ENCODE measurements at regions not wholly inside any gene's neighbourhood (a gene's known extent, or its start where the extent isn't known, plus 50 kb on each side); places are given as distances from the start of the nearest gene placed in this dataset.

DNA sequence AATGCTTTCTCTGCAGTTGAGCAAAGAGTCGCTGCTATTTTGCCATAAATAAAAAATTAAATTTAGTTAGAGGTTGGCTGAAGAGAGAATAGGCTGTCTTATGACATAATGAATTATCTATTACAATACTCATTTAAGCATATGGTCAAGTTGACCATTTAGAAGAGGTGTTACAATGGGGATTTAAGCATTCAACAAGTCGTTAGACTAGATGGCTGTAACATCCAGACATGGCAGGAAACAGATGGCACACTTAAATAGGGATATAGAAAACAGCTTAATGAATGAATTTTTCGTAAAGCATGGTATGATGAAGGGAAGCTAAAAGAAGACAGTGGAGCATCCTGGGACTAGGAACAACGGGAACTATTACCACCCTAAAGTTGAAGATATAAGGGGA, 160.3 kb upstream of the PTPRD start:
- TF ChIP-seq, protein P1, sequence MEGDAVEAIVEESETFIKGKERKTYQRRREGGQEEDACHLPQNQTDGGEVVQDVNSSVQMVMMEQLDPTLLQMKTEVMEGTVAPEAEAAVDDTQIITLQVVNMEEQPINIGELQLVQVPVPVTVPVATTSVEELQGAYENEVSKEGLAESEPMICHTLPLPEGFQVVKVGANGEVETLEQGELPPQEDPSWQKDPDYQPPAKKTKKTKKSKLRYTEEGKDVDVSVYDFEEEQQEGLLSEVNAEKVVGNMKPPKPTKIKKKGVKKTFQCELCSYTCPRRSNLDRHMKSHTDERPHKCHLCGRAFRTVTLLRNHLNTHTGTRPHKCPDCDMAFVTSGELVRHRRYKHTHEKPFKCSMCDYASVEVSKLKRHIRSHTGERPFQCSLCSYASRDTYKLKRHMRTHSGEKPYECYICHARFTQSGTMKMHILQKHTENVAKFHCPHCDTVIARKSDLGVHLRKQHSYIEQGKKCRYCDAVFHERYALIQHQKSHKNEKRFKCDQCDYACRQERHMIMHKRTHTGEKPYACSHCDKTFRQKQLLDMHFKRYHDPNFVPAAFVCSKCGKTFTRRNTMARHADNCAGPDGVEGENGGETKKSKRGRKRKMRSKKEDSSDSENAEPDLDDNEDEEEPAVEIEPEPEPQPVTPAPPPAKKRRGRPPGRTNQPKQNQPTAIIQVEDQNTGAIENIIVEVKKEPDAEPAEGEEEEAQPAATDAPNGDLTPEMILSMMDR (IDR thresholded peaks at IDR 0.05 in 4 of 5, conservative IDR thresholded peaks at IDR 0.05 in 1 of 5): no peak
- no peak for TF ChIP-seq POLR2A (IDR thresholded peaks at IDR 0.05)
